ENCODE measurements at regions not wholly inside any gene's neighbourhood (a gene's known extent, or its start where the extent isn't known, plus 50 kb on each side); places are given as distances from the start of the nearest gene placed in this dataset.

DNA sequence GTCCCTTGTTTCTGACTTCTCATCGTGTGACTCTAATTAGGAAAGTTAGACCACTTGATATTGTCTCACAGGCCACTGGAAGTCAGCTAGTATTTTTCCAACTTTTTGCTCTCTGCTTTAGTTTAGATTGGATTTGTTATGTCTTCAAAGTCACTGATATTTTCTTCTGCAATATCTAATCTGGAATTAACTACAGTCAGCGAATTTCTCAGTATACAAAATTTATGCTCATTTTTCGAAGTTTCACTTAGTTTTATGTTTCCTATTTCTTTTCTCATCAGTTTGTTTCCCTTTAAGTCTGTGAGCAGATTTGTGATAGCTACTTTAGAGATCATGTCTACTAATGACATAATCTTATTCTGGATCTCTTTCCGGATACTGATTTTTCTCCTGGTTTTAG lies 1027.2 kb upstream of the CNTN5 start:
- TF ChIP-seq RFX5 (IDR thresholded peaks at IDR 0.05; ENCODE audit: low read depth, low read length) (no peak), POU2F2 (IDR thresholded peaks at IDR 0.05; ENCODE audit: borderline replicate concordance, low read depth, low read length) (no peak), NR2C2 (IDR thresholded peaks at IDR 0.05; ENCODE audit: borderline replicate concordance, control insufficient read depth, insufficient read length, low read depth) (no peak), POLR2AphosphoS5 (IDR thresholded peaks at IDR 0.05; ENCODE audit: low read length) (no peak), CHD4 (IDR thresholded peaks at IDR 0.05) (no peak), ZNF274 (IDR thresholded peaks at IDR 0.05; ENCODE audit: insufficient read depth, insufficient read length) (no peak)
- TF ChIP-seq, protein P1, sequence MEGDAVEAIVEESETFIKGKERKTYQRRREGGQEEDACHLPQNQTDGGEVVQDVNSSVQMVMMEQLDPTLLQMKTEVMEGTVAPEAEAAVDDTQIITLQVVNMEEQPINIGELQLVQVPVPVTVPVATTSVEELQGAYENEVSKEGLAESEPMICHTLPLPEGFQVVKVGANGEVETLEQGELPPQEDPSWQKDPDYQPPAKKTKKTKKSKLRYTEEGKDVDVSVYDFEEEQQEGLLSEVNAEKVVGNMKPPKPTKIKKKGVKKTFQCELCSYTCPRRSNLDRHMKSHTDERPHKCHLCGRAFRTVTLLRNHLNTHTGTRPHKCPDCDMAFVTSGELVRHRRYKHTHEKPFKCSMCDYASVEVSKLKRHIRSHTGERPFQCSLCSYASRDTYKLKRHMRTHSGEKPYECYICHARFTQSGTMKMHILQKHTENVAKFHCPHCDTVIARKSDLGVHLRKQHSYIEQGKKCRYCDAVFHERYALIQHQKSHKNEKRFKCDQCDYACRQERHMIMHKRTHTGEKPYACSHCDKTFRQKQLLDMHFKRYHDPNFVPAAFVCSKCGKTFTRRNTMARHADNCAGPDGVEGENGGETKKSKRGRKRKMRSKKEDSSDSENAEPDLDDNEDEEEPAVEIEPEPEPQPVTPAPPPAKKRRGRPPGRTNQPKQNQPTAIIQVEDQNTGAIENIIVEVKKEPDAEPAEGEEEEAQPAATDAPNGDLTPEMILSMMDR (IDR thresholded peaks at IDR 0.05 in 2 of 3, conservative IDR thresholded peaks at IDR 0.05 in 1 of 3; ENCODE audit: control insufficient read depth in 2 of 3, extremely low read depth in 1 of 3, insufficient read depth in 1 of 3, low read depth in 3 of 3, low read length in 3 of 3): no peak

Data from GM12878 (cell line).